ENCODE measurements at regions not wholly inside any gene's neighbourhood (a gene's known extent, or its start where the extent isn't known, plus 50 kb on each side); places are given as distances from the start of the nearest gene placed in this dataset.

GRCh38 chr7:52980129-52980528, 55.3 kb upstream of the POM121L12 start:
- DNase-seq (ENCODE audit: low read depth in 2 of 2): no peak

GRCh38 chr7:52973126-52973525, 62.3 kb upstream of the POM121L12 start:
- DNase-seq (ENCODE audit: low read depth in 2 of 2): no peak

- no peak for DNase-seq (ENCODE audit: low read depth in 2 of 2)
Observed at GRCh38 chr7:52962402-52963076, 72.9 kb upstream of the POM121L12 start.

GRCh38 chr7:52961084-52961483, 74.3 kb upstream of the POM121L12 start:
- DNase-seq (ENCODE audit: low read depth in 2 of 2): no peak

GRCh38 chr7:52959878-52960660, 75.4 kb upstream of the POM121L12 start:
- no peak for DNase-seq (ENCODE audit: low read depth in 2 of 2)

GRCh38 chr7:52959336-52959735, 76.1 kb upstream of the POM121L12 start:
- DNase-seq (ENCODE audit: low read depth in 2 of 2): no peak

GRCh38 chr7:52958621-52959140, 76.8 kb upstream of the POM121L12 start:
- DNase-seq (ENCODE audit: low read depth in 2 of 2): no peak

GRCh38 chr7:52956379-52956915, 79.0 kb upstream of the POM121L12 start:
- DNase-seq (ENCODE audit: low read depth in 2 of 2): no peak

- no peak for DNase-seq (ENCODE audit: low read depth in 2 of 2)
Observed at GRCh38 chr7:52955522-52955921, 79.9 kb upstream of the POM121L12 start.

GRCh38 chr7:52944921-52945320, 90.5 kb upstream of the POM121L12 start:
- DNase-seq (ENCODE audit: low read depth in 2 of 2): no peak

GRCh38 chr7:52940481-52940880, 95.0 kb upstream of the POM121L12 start:
- DNase-seq (ENCODE audit: low read depth in 2 of 2): no peak

GRCh38 chr7:52938455-52939133, 96.8 kb upstream of the POM121L12 start:
- no peak for DNase-seq (ENCODE audit: low read depth in 2 of 2)

- no peak for DNase-seq (ENCODE audit: low read depth in 2 of 2)
Observed at GRCh38 chr7:52936750-52937149, 98.7 kb upstream of the POM121L12 start.

- no peak for DNase-seq (ENCODE audit: low read depth in 2 of 2)
Observed at GRCh38 chr7:52928591-52928990, 106.8 kb upstream of the POM121L12 start.

GRCh38 chr7:52925332-52925731, 110.1 kb upstream of the POM121L12 start:
- no peak for DNase-seq (ENCODE audit: low read depth in 2 of 2)

- DNase-seq (ENCODE audit: low read depth in 2 of 2): no peak
Observed at GRCh38 chr7:52920977-52921376, 114.5 kb upstream of the POM121L12 start.

GRCh38 chr7:52917982-52918578, 117.4 kb upstream of the POM121L12 start:
- no peak for DNase-seq (ENCODE audit: low read depth in 2 of 2)

- DNase-seq (ENCODE audit: low read depth in 2 of 2): no peak
Observed at GRCh38 chr7:52911795-52912194, 123.6 kb upstream of the POM121L12 start.

- DNase-seq (ENCODE audit: low read depth in 2 of 2): no peak
Observed at GRCh38 chr7:52911326-52911725, 124.1 kb upstream of the POM121L12 start.

GRCh38 chr7:52909935-52910334, 125.5 kb upstream of the POM121L12 start:
- DNase-seq (ENCODE audit: low read depth in 2 of 2): no peak

- DNase-seq (ENCODE audit: low read depth in 2 of 2): no peak
Observed at GRCh38 chr7:52909131-52909530, 126.3 kb upstream of the POM121L12 start.

GRCh38 chr7:52897713-52898112, 137.7 kb upstream of the POM121L12 start:
- DNase-seq (ENCODE audit: low read depth in 2 of 2): no peak
